BJ (cell line): ENCODE measurements at regions not wholly inside any gene's neighbourhood (a gene's known extent, or its start where the extent isn't known, plus 50 kb on each side); places are given as distances from the start of the nearest gene placed in this dataset.

Source experiments
- CTCF ChIA-PET: fragments of 350-600 bp; formaldehyde crosslinking; extraction: SDS; loops from one replicate; lab custom pipeline; 2021; ENCODE audit warnings: antibody characterized with exemption, inconsistent platforms; lab: Yijun Ruan, JAX
- POLR2A ChIA-PET: fragments of 300-600 bp; sonication (Branson Sonifier 250); formaldehyde crosslinking; extraction: SDS; loops from one replicate; lab custom pipeline; 2021; ENCODE audit warnings: antibody characterized with exemption; lab: Charles Lee
- DNase-seq: peaks from one replicate; pipeline ENCODE4 v3.0.0-alpha.2; 2011; ENCODE audit warnings: low read depth
- H3K27me3 ChIP-seq: 2 replicates; pipeline ENCODE4 v1.6.0; 2011; ENCODE audit warnings: low read length; ENCODE audit not compliant: control insufficient read depth, insufficient read depth
- H3K36me3 ChIP-seq: 2 replicates; pipeline ENCODE4 v1.5.1; 2011; ENCODE audit warnings: low read length; ENCODE audit not compliant: control insufficient read depth, insufficient read depth
- H3K4me3 ChIP-seq: 2 replicates; pipeline ENCODE4 v1.5.1; 2011; ENCODE audit warnings: low read depth, mild to moderate bottlenecking, control low read depth, low read length
- TF ChIP-seq, protein P1 (sequence below): IDR thresholded peaks from 2 replicates; pipeline ENCODE4 v1.5.1; 2011; ENCODE audit warnings: low read depth, mild to moderate bottlenecking, control low read depth, inconsistent platforms, low read length, moderate library complexity; ENCODE audit not compliant: insufficient read depth

DNA sequence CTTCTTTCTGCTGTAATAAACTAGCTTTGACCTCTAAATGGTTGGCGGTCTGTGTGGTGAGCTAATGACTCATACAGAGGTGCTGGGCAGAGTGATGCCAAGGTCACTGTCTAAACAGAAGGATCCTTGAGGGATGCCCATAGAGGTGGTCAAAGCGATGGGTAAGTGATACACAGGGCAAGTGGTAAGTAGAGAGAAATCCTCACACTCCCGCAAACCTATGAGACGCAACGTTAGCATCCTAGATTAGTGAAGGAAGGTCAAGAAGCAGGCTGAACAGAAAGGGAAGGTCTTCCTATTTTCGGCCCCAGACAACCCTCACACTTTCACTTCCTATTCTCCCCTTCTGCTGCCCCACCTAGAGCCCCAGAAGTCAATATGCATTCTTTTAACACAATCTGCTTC, 65.6 kb upstream of the SESN3 start:
- DNase-seq = no peak

DNA sequence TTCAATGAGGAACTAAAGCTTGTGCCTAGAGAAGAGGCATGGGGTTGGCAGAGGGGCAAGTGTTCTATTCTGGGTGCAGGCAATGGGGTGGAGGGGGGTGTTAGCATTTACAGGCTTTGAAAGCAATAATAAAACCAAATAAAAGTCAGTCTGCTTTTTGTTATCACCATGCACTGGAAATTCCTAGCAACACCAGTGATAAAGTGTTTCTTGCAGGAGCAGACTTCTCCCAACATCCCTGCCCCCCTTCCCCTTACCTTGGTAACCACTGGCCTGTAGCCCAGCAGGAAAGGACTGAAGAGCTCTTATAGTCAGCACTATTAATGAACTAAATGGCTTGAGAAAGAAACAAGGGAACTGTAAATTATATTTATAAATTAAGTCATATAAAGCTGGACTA, 65.2 kb upstream of the SESN3 start:
- no peak for DNase-seq
- CTCF ChIA-PET = no interaction called here
- Histone ChIP-seq H3K36me3 (no peaks in the 10 kb centered on the region), H3K27me3 (no peaks in the 10 kb centered on the region; the same call in 1 of the 2 replicates), H3K4me3 (no peak overlapping the region)
- POLR2A ChIA-PET = no interaction called here
- TF ChIP-seq, protein P1, sequence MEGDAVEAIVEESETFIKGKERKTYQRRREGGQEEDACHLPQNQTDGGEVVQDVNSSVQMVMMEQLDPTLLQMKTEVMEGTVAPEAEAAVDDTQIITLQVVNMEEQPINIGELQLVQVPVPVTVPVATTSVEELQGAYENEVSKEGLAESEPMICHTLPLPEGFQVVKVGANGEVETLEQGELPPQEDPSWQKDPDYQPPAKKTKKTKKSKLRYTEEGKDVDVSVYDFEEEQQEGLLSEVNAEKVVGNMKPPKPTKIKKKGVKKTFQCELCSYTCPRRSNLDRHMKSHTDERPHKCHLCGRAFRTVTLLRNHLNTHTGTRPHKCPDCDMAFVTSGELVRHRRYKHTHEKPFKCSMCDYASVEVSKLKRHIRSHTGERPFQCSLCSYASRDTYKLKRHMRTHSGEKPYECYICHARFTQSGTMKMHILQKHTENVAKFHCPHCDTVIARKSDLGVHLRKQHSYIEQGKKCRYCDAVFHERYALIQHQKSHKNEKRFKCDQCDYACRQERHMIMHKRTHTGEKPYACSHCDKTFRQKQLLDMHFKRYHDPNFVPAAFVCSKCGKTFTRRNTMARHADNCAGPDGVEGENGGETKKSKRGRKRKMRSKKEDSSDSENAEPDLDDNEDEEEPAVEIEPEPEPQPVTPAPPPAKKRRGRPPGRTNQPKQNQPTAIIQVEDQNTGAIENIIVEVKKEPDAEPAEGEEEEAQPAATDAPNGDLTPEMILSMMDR = no peak

More for the DNA sequence above, 65.6 kb upstream of the SESN3 start:
- H3K27me3 ChIP-seq = no peaks in the 10 kb centered on the region; the same call in 1 of the 2 replicates
- H3K4me3 ChIP-seq = no peak overlapping the region
- TF ChIP-seq, protein P1 = no peak
- ChIA-PET CTCF (interaction anchor here (0.7 kb wide), 1 partner anchor 9 kb away, joined by 4 read pairs; no protein-coding TSS in a partner anchor), POLR2A (no interaction called here)
- no peaks in the 10 kb centered on the region for H3K36me3 ChIP-seq

DNA sequence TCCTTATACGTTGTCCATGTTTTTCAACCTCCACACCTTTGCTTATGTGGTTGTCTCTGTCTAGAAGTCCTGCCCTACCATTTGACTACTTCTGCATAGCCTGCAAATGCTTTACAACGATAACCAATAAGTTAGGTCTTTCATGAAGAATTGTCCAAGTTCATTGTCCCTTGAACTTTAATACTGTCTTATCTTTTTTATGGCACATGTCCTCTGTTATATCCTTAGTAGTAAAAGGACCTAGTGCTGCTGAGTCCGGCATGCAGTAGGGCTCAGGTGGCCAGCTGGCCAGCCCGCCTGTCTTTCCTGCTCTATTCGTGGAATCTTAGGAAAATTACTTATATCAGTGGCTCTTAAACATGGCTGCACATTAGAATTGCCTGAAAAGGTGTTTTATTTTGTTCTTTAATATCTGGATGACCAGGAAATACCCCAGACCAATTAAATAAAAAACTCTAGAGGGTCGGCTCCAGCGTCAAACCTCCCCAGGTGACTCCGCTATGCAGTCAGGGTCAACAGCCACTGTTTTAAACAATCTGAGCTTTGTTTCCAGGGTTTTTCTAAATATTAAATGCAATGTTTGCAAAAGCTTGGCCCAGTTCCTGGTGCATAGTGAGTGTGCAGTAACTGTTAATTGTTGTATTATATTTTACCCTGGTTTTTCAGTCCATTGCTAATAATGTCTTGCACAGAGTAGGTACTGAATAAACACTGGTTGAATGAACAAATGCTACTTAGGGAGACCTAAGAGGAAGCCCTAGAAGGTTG, 64.6 kb upstream of the SESN3 start:
- DNase-seq = no peak
- Histone ChIP-seq H3K4me3 (no peak overlapping the region), H3K36me3 (no peaks in the 10 kb centered on the region), H3K27me3 (no peaks in the 10 kb centered on the region; the same call in 1 of the 2 replicates)
- TF ChIP-seq, protein P1 = no peak
- POLR2A ChIA-PET = no interaction called here
- CTCF ChIA-PET = no interaction called here

DNA sequence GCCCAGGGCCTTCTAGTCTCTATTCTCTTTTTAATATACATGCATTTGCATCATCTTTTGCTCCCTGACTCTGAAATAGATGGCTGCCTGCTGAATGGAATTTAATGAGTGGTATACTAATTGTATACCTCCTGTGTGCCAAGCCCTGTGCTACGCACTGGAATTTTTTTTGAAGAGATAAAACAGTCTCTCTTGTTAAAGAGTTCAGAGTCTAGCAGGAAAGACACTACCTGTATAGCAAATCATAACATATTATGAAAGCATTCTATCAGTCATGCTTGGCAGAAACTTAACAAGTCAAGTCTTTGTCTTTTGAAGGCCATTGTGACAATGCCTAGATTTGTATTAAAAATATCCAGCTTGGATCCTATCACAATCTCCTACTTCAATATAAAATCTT, 63.7 kb upstream of the SESN3 start:
- no peak for DNase-seq
- Histone ChIP-seq H3K36me3 (no peaks in the 10 kb centered on the region), H3K4me3 (no peak overlapping the region), H3K27me3 (no peaks in the 10 kb centered on the region)
- POLR2A ChIA-PET = no interaction called here
- TF ChIP-seq, protein P1 = no peak
- CTCF ChIA-PET = no interaction called here

DNA sequence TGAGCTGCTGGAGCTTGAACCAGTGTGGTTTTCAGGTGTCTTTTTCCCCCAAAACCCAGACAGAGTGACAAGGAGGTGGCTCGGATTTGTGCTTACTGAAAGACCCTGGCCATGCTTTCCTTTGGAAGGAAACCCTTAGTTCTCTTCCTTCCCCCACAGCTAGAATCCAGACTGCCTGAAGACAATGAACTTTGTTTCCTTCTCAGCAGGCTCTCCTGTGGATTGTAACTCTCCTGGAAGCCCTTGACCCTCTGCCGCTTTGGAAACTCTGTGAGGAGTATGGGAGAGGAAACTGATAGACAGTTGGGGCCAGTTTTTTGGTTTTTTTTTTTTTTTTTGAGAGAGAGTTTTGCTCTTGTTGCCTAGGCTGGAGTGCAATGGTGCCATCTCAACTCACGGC, 62.1 kb upstream of the SESN3 start:
- ChIA-PET CTCF (no interaction called here), POLR2A (no interaction called here)
- DNase-seq = no peak
- H3K36me3 ChIP-seq = no peaks in the 10 kb centered on the region
- no peak overlapping the region for H3K4me3 ChIP-seq
- TF ChIP-seq, protein P1 = no peak
- no peaks in the 10 kb centered on the region for H3K27me3 ChIP-seq
